ENCODE measurements at regions not wholly inside any gene's neighbourhood (a gene's known extent, or its start where the extent isn't known, plus 50 kb on each side); places are given as distances from the start of the nearest gene placed in this dataset.
"Not testable (repeated sequence)": the region's sequence is repeated elsewhere in the genome, so short reads cannot be mapped to it uniquely, and the experiment has no call there.

- in situ Hi-C loops (cut with HindIII; ENCODE audit: low sequenced_read_pairs); DNase-seq (ENCODE audit: low spot score): not testable (repeated sequence)
Measured at GRCh38 chr2:150323071-150323470, 164.4 kb downstream of the RND3 start.

- DNase-seq (ENCODE audit: low spot score): no peak
- in situ Hi-C loops (cut with HindIII; ENCODE audit: low sequenced_read_pairs): no loop called here
Measured at GRCh38 chr2:150320608-150321007, 166.9 kb downstream of the RND3 start.

- no peak for DNase-seq (ENCODE audit: low spot score)
- in situ Hi-C loops (cut with HindIII; ENCODE audit: low sequenced_read_pairs): no loop called here
Measured at GRCh38 chr2:150319658-150320555, 167.6 kb downstream of the RND3 start.

- no peak for DNase-seq (ENCODE audit: low spot score)
- in situ Hi-C loops (cut with HindIII; ENCODE audit: low sequenced_read_pairs): no loop called here
Measured at GRCh38 chr2:150319085-150319484, 168.4 kb downstream of the RND3 start.

GRCh38 chr2:150312271-150312670, 175.2 kb downstream of the RND3 start:
- no peak for DNase-seq (ENCODE audit: low spot score)
- in situ Hi-C loops (cut with HindIII; ENCODE audit: low sequenced_read_pairs): no loop called here

GRCh38 chr2:150309311-150310080, 178.0 kb downstream of the RND3 start:
- in situ Hi-C loops (cut with HindIII; ENCODE audit: low sequenced_read_pairs): no loop called here
- DNase-seq (ENCODE audit: low spot score): no peak

- in situ Hi-C loops (cut with HindIII; ENCODE audit: low sequenced_read_pairs): no loop called here
- no peak for DNase-seq (ENCODE audit: low spot score)
Measured at GRCh38 chr2:150307258-150307657, 180.2 kb downstream of the RND3 start.

GRCh38 chr2:150303281-150303680, 184.2 kb downstream of the RND3 start:
- no peak for DNase-seq (ENCODE audit: low spot score)

GRCh38 chr2:150298571-150299305, 188.7 kb downstream of the RND3 start:
- in situ Hi-C loops (cut with HindIII; ENCODE audit: low sequenced_read_pairs): no loop called here

More at GRCh38 chr2:150303281-150303680, 184.2 kb downstream of the RND3 start:
- in situ Hi-C loops (cut with HindIII; ENCODE audit: low sequenced_read_pairs): no loop called here

GRCh38 chr2:150296770-150297546, 190.5 kb downstream of the RND3 start:
- no peak for DNase-seq (ENCODE audit: low spot score)
- in situ Hi-C loops (cut with HindIII; ENCODE audit: low sequenced_read_pairs): no loop called here

More at GRCh38 chr2:150298571-150299305, 188.7 kb downstream of the RND3 start:
- DNase-seq (ENCODE audit: low spot score): no peak

GRCh38 chr2:150295544-150295943, 191.9 kb downstream of the RND3 start:
- in situ Hi-C loops (cut with HindIII; ENCODE audit: low sequenced_read_pairs): no loop called here
- no peak for DNase-seq (ENCODE audit: low spot score)

GRCh38 chr2:150293771-150294170, 193.7 kb downstream of the RND3 start:
- in situ Hi-C loops (cut with HindIII; ENCODE audit: low sequenced_read_pairs): no loop called here
- DNase-seq (ENCODE audit: low spot score): no peak

- in situ Hi-C loops (cut with HindIII; ENCODE audit: low sequenced_read_pairs): no loop called here
- DNase-seq (ENCODE audit: low spot score): no peak
Measured at GRCh38 chr2:150292807-150293206, 194.7 kb downstream of the RND3 start.

GRCh38 chr2:150292192-150292591, 195.3 kb downstream of the RND3 start:
- in situ Hi-C loops (cut with HindIII; ENCODE audit: low sequenced_read_pairs): no loop called here
- DNase-seq (ENCODE audit: low spot score): no peak

GRCh38 chr2:150286730-150287362, 200.6 kb downstream of the RND3 start:
- no peak for DNase-seq (ENCODE audit: low spot score)
- in situ Hi-C loops (cut with HindIII; ENCODE audit: low sequenced_read_pairs): no loop called here

- in situ Hi-C loops (cut with HindIII; ENCODE audit: low sequenced_read_pairs): no loop called here
- DNase-seq (ENCODE audit: low spot score): no peak
Measured at GRCh38 chr2:150284116-150284515, 203.4 kb downstream of the RND3 start.

GRCh38 chr2:150282771-150283371, 204.6 kb downstream of the RND3 start:
- DNase-seq (ENCODE audit: low spot score): no peak
- in situ Hi-C loops (cut with HindIII; ENCODE audit: low sequenced_read_pairs): no loop called here

- in situ Hi-C loops (cut with HindIII; ENCODE audit: low sequenced_read_pairs): no loop called here
Measured at GRCh38 chr2:150282357-150282756, 205.1 kb downstream of the RND3 start.

More at GRCh38 chr2:150282357-150282756, 205.1 kb downstream of the RND3 start:
- DNase-seq (ENCODE audit: low spot score): no peak
